Stimulated activated CD8-positive, alpha-beta memory T cell treated with anti-CD3 and anti-CD28 coated beads, Interleukin-7, amount 100 ng/mL, for 1 hour (primary cell): ENCODE measurements at regions not wholly inside any gene's neighbourhood (a gene's known extent, or its start where the extent isn't known, plus 50 kb on each side); places are given as distances from the start of the nearest gene placed in this dataset.
"Not testable (repeated sequence)": the region's sequence is repeated elsewhere in the genome, so short reads cannot be mapped to it uniquely, and the experiment has no call there.

ENCODE experiments used
- DNase-seq, 2 donors: peaks; one replicate each; pipeline ENCODE4 v3.0.0-alpha.2; 2020; ENCODE audit warnings: low read depth in 2 of 2

GRCh38 chrX:118215346-118215745 is 98.7 kb upstream of the KLHL13 start:
- DNase-seq, result no peak

GRCh38 chrX:118216087-118216486 is 99.5 kb upstream of the KLHL13 start:
- no peak for DNase-seq

- DNase-seq, result no peak
Measured at GRCh38 chrX:118216509-118216908, 99.9 kb upstream of the KLHL13 start.

- no peak for DNase-seq
Measured at GRCh38 chrX:118218079-118218478, 101.5 kb upstream of the KLHL13 start.

- no peak for DNase-seq
Measured at GRCh38 chrX:118218940-118219339, 102.3 kb upstream of the KLHL13 start.

GRCh38 chrX:118219866-118220265 is 103.3 kb upstream of the KLHL13 start:
- DNase-seq, result no peak

GRCh38 chrX:118220509-118220908 is 103.9 kb upstream of the KLHL13 start:
- no peak for DNase-seq

GRCh38 chrX:118221270-118221669 is 104.7 kb upstream of the KLHL13 start:
- DNase-seq, result no peak

GRCh38 chrX:118221733-118222132 is 105.1 kb upstream of the KLHL13 start:
- DNase-seq, result no peak

GRCh38 chrX:118222421-118222820 is 105.8 kb upstream of the KLHL13 start:
- DNase-seq, result no peak

- DNase-seq, result no peak
Measured at GRCh38 chrX:118225711-118226428, 109.3 kb upstream of the KLHL13 start.

GRCh38 chrX:118228041-118228440 is 111.4 kb upstream of the KLHL13 start:
- no peak for DNase-seq

- DNase-seq, result no peak
Measured at GRCh38 chrX:118228456-118228855, 111.8 kb upstream of the KLHL13 start.

- DNase-seq, result no peak
Measured at GRCh38 chrX:118231464-118231863, 114.4 kb upstream of the WDR44 start.

- DNase-seq, result no peak
Measured at GRCh38 chrX:118239178-118239870, 106.6 kb upstream of the WDR44 start.

GRCh38 chrX:118239913-118240698 is 105.8 kb upstream of the WDR44 start:
- no peak for DNase-seq

GRCh38 chrX:118246961-118247360 is 98.9 kb upstream of the WDR44 start:
- not testable (repeated sequence) for DNase-seq

GRCh38 chrX:118249146-118249545 is 96.8 kb upstream of the WDR44 start:
- no peak for DNase-seq

GRCh38 chrX:118250445-118250844 is 95.5 kb upstream of the WDR44 start:
- DNase-seq, result no peak

- DNase-seq, result no peak
Measured at GRCh38 chrX:118251271-118251670, 94.6 kb upstream of the WDR44 start.

GRCh38 chrX:118252967-118253366 is 92.9 kb upstream of the WDR44 start:
- DNase-seq, result no peak

GRCh38 chrX:118254611-118255010 is 91.3 kb upstream of the WDR44 start:
- peak in 1 of 2 donors; percentile 6 for DNase-seq

GRCh38 chrX:118255921-118256320 is 90.0 kb upstream of the WDR44 start:
- no peak for DNase-seq
